Fibroblast of villous mesenchyme (primary cell): ENCODE measurements at regions not wholly inside any gene's neighbourhood (a gene's known extent, or its start where the extent isn't known, plus 50 kb on each side); places are given as distances from the start of the nearest gene placed in this dataset.
A peak's percentile ranks its signal among the peaks of the same experiment; 100 is the strongest.

Experiments
- DNase-seq: peaks from one replicate; pipeline ENCODE4 v3.0.0-alpha.2; 2010; ENCODE audit warnings: low read depth
- H3K4me3 ChIP-seq: 2 replicates; pipeline ENCODE4 v1.5.1; 2011; ENCODE audit warnings: low read depth, mild to moderate bottlenecking, low read length
- CTCF ChIP-seq: IDR thresholded peaks from 2 replicates; pipeline ENCODE4 v1.5.1; 2012; ENCODE audit warnings: low read depth, mild to moderate bottlenecking, low read length; ENCODE audit not compliant: insufficient read depth

DNA sequence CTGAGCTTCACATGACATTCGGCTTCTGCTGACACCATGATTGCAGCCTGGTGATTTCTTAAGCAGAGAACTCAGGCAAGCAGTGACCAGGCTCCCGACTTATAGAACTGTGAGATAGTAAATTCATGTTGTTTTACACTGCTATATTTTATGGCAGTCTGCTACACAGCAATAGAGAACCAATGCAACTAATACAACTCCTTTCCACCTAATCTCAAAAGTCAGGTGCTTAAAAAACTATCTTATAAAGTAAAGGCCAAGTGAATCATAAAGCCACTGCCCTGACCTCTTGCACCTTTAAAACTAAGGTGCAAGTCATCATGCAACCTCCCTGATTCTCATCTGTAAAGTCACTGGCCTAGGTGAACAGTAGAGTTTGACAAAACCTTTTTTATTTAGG lies 95.3 kb upstream of the GLS start:
- DNase-seq, result no peak
- no peak for TF ChIP-seq CTCF
- no peak overlapping the region for H3K4me3 ChIP-seq

DNA sequence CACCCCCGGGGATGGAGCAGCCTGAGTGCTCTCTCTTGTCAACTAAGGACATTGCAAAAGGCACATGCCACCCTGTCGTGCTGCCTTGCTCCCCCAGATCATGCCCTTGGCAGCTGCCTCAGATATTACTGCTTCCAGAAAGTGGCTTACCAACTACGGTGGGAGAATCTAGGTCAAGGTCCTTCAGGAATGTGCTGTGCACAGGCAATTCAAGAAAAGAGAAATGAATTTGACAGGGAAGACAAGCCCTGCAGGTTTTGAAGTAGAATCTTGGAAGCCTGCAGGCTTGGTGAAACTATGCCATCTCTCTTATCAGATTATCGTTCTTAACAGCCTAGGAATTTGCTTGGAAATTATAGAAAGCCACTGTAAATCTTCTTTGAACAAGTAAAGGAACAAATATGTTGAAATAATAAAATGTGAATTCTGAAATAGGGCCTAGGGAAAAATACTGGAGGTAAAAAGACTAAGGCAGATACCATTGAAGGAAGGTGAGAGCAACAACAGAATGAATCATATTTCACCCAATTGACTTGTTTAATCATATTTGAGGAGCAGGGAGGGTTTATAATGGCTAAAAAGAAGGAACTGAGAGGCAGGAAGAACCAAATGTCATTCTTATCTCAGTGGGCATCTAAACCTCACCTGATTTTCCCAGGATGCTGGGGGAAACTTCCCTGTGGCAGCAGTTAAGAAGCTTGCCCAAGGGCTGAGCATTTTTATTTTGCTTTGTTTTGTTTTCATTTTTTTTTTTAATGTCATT lies 94.0 kb upstream of the GLS start:
- H3K4me3 ChIP-seq, result no peak overlapping the region
- no peak for TF ChIP-seq CTCF
- DNase-seq, result no peak

DNA sequence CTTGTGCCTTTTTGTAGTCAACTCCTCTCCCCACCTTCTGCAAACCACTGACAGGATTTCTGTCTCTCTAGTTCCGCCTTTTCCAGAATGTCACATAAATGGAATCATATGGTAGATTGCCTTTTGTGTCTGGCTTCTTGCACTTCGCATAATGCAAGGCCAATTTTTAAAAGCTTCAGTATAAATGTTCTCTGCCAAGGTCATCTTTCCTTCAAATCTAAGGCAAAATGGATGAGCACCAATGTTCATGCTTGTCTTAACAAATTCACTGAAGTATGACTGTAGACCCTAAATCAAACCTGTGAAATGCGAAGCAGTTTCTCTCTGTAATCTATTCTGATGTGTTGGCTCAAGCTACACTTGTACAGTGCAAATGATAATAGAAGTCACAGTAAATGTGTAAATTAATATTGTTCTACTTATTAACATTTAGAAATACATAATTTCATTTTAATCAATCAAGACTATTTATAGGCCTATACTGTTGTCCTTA lies 92.8 kb upstream of the GLS start:
- no peak overlapping the region for H3K4me3 ChIP-seq

DNA sequence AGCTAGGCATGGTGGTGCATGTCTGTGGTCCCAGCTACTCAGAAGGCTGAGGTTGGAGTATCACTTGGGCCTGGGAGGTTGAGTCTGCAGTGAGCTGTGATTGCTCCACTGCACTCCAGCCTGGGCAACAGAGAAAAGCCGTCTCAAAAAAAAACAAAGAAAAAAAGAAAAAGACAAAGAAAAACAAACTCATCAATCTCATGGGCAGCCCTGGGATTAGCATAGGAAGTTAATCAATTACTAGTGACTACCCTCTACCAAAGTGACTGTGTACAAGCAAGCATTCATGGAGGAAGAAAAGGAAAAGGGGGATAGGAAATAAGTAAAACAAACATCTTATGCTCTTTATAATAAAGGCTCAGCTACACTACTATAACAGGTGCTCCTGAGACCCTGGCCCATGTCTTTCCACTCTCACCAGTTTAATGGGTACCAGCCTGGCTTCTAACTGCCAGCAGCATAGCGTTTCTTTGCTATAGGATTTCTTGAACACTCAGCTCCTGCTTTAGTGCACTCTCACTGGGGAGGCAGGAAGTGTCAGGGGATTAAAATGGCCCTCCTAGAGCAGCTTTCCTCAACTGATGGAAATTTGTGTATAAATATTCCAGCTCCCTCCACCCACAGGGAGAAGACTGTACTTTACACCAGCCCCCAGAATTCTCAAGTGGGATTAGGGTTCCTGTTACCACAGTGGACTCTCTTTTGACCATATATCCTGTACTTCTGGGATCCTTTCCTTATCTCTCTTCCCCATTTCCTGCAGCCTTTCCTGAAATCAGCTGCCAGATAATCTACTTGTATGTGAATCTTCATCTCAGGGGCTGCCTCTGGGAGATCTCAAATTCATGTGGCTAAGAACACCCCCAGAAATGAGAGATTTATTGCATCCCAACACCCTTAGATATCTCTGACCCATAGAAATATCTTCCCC lies 91.3 kb upstream of the GLS start:
- TF ChIP-seq CTCF, result no peak
- DNase-seq, result no peak
- no peak overlapping the region for H3K4me3 ChIP-seq

More for the DNA sequence above, 92.8 kb upstream of the GLS start:
- no peak for DNase-seq
- TF ChIP-seq CTCF, result no peak

DNA sequence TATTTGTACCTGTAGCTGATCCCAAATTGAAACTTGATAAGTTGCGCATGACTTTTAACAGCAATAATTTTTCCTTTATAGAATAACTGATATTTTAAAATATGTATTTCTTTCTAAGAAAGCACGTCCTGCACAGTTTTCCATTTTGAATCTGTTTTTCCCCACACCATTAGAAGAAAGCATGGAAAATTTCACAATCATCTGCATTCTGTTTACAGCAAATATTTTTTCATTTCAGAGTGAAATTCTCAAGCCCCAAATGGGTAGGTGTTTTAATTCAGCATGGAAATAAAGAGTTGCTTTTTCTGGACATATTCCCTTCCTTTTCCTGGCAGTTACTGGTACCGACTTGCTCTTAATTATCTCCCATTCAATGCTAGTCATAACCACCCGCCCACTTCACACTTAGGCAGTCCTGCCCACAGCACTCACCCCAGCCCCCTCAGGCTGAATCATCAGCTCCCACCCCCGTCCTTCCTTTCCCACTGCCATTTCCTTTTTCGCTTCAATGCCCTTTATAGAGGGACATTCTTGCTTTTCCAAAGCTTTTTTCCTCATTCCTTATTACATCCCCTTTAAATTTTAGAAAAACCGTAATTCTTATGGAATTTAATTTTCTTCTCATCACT lies 89.2 kb upstream of the GLS start:
- no peak overlapping the region for H3K4me3 ChIP-seq
- no peak for TF ChIP-seq CTCF
- peak; percentile 60 for DNase-seq

GRCh38 chr2:190791976-190792575 lies 88.5 kb upstream of the GLS start:
- no peak for TF ChIP-seq CTCF
- H3K4me3 ChIP-seq, result no peak overlapping the region
- peak; percentile 41 for DNase-seq
